ENCODE measurements at regions not wholly inside any gene's neighbourhood (a gene's known extent, or its start where the extent isn't known, plus 50 kb on each side); places are given as distances from the start of the nearest gene placed in this dataset.

GRCh38 chr11:96893988-96894387 is 504.2 kb downstream of the JRKL start:
- Histone ChIP-seq H4K20me1 (ENCODE audit: control insufficient read depth, insufficient read depth, insufficient read length) (no peaks in the 10 kb centered on the region), H2BK15ac (ENCODE audit: low read depth, low read length) (no peak overlapping the region), H3K27me3 (ENCODE audit: insufficient read depth, low read length) (no peaks in the 10 kb centered on the region), H3K23ac (ENCODE audit: insufficient read length, low read depth, low read length) (no peak overlapping the region), H2AK5ac (ENCODE audit: insufficient read length, low read length) (no peak overlapping the region), H3K79me1 (ENCODE audit: insufficient read depth, low read depth, low read length, poor library complexity, severe bottlenecking) (no peaks in the 10 kb centered on the region), H3K4me1 (ENCODE audit: insufficient read depth, low read length) (no peaks in the 10 kb centered on the region), H3K18ac (ENCODE audit: insufficient read length, low read depth, low read length) (no peak overlapping the region), H2BK5ac (ENCODE audit: insufficient read length, low read length) (no peak overlapping the region), H4K5ac (ENCODE audit: insufficient read length, low read depth, low read length) (no peak overlapping the region), H2AFZ (ENCODE audit: low read length) (no peak overlapping the region), H4K8ac (replicated peaks; ENCODE audit: insufficient read length, low read depth, low read length) (no peak overlapping the region), H4K91ac (ENCODE audit: insufficient read length, low read depth, low read length) (no peak overlapping the region), H3K14ac (ENCODE audit: insufficient read depth, low read length) (no peak overlapping the region), H2BK12ac (ENCODE audit: insufficient read length, low read depth, low read length) (no peak overlapping the region), H3K56ac (ENCODE audit: insufficient read length, low read depth, low read length) (no peak overlapping the region), H3K79me2 (ENCODE audit: insufficient read depth, low read length) (no peaks in the 10 kb centered on the region), H3K23me2 (ENCODE audit: insufficient read length, low read depth, low read length, poor library complexity, severe bottlenecking) (no peaks in the 10 kb centered on the region), H3K4me2 (ENCODE audit: insufficient read depth, insufficient read length, low read length) (no peak overlapping the region), H2BK20ac (ENCODE audit: low read depth, low read length, poor library complexity, severe bottlenecking) (no peak overlapping the region), H3K4ac (ENCODE audit: low read depth, low read length) (no peak overlapping the region), H2BK120ac (ENCODE audit: low read depth, low read length, poor library complexity, severe bottlenecking) (no peak overlapping the region), H3K9ac (ENCODE audit: extremely low read depth, insufficient read length, low read length) (no peak overlapping the region), H3K27ac (ENCODE audit: insufficient read length, low read depth, low read length) (no peak overlapping the region), H3K9me3 (ENCODE audit: control insufficient read depth, low read depth, low read length) (no peaks in the 10 kb centered on the region), H3T11ph (ENCODE audit: low read length) (no peak overlapping the region)
- no peak overlapping the region for H3K4me3 Mint-ChIP-seq
- DNase-seq = no peak
- H3K27ac Mint-ChIP-seq = peak overlapping the region; percentile 37 to 75 (median 58); a peak in 5 of 7 replicates
- no peaks in the 10 kb centered on the region for H3K27me3 Mint-ChIP-seq (ENCODE audit: low read depth)
- H3K4me1 Mint-ChIP-seq = peaks cover 9% of the 10 kb centered on the region in 2 experiments
- no peak for TF ChIP-seq CTCF (conservative IDR thresholded peaks at IDR 0.05)
- 0 out of 7 replicates have a peak, but pooled peaks cover 0 to 2% (median 0%) of the 10 kb centered on the region in 3 experiments for H3K36me3 Mint-ChIP-seq (ENCODE audit: insufficient read depth in 1 of 3, low read depth in 3 of 3)
- no CpG with 5 or more reads among the region's 3 CpGs for WGBS (ENCODE audit: extremely low coverage, insufficient read length, low lambda C conversion rate)
- no peaks in the 10 kb centered on the region for H3K9me3 Mint-ChIP-seq
